ENCODE measurements at regions not wholly inside any gene's neighbourhood (a gene's known extent, or its start where the extent isn't known, plus 50 kb on each side); places are given as distances from the start of the nearest gene placed in this dataset.

DNA sequence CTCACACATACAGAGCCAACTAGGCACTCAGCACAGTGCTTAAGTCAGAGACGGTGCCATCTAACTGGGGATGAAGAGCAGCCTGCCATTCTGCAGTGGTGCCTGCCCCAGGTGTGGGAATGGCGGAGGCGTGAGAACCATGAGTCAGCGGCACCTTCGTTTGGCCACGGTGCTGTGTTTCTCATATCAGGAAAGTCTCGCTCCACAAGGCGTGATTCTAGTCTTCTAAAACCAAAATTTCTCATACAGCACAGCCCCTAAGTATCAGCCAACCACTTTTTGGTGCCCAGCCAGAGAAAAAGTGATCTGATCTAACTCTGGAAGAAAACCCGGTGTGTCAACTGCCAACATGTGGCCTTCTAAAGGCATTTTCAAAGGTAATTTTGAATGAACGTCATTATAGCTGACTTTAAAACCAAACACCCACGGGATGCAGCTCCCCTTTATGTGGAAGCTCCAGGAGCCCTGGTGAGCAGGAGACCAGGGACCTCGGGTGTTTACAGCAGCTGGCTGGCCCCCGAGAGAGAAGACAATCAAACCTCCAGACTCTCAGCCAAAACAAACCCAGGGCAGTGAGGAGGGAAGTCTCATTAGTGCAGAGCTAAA lies 54.6 kb downstream of the ABCC12 start:
- Mint-ChIP-seq H3K4me3 (ENCODE audit: unreplicated experiment) (no peak overlapping the region), H3K27ac (ENCODE audit: unreplicated experiment) (no peak overlapping the region), H3K27me3 (ENCODE audit: unreplicated experiment) (no peaks in the 10 kb centered on the region), H3K36me3 (ENCODE audit: unreplicated experiment) (no peaks in the 10 kb centered on the region), H3K9me3 (ENCODE audit: unreplicated experiment) (no peaks in the 10 kb centered on the region), H3K4me1 (ENCODE audit: unreplicated experiment) (peaks cover 31% of the 10 kb centered on the region)
- TF ChIP-seq, protein P1, sequence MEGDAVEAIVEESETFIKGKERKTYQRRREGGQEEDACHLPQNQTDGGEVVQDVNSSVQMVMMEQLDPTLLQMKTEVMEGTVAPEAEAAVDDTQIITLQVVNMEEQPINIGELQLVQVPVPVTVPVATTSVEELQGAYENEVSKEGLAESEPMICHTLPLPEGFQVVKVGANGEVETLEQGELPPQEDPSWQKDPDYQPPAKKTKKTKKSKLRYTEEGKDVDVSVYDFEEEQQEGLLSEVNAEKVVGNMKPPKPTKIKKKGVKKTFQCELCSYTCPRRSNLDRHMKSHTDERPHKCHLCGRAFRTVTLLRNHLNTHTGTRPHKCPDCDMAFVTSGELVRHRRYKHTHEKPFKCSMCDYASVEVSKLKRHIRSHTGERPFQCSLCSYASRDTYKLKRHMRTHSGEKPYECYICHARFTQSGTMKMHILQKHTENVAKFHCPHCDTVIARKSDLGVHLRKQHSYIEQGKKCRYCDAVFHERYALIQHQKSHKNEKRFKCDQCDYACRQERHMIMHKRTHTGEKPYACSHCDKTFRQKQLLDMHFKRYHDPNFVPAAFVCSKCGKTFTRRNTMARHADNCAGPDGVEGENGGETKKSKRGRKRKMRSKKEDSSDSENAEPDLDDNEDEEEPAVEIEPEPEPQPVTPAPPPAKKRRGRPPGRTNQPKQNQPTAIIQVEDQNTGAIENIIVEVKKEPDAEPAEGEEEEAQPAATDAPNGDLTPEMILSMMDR (IDR thresholded peaks at IDR 0.05), result no peak
- no peak for DNase-seq (ENCODE audit: extremely low spot score, unreplicated experiment)

DNA sequence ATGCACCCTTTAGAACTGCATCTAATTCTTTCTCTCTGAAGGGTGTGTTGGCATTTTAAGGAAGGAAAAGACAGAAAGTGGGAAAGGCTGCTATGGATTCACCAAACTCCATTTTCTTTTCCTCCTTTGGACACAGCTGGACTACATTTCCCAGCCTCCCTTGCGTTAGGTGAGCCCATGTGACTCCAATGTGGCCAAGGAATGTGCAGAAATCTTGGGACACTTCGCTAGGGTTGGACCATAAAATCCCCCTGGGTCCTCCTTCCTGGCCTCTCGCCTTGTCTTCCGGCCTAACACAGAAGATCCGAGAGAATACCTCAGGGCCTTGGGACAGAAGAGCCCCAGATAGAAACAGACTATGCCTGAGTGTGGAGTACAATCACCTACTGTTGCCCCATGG lies 56.3 kb downstream of the ABCC12 start:
- Mint-ChIP-seq H3K9me3 (ENCODE audit: unreplicated experiment) (no peaks in the 10 kb centered on the region), H3K27ac (ENCODE audit: unreplicated experiment) (no peak overlapping the region), H3K4me3 (ENCODE audit: unreplicated experiment) (no peak overlapping the region), H3K4me1 (ENCODE audit: unreplicated experiment) (peaks cover 24% of the 10 kb centered on the region), H3K36me3 (ENCODE audit: unreplicated experiment) (no peaks in the 10 kb centered on the region), H3K27me3 (ENCODE audit: unreplicated experiment) (peaks cover 3% of the 10 kb centered on the region)
- TF ChIP-seq, protein P1 (IDR thresholded peaks at IDR 0.05), result no peak
- DNase-seq (ENCODE audit: extremely low spot score, unreplicated experiment), result no peak

DNA sequence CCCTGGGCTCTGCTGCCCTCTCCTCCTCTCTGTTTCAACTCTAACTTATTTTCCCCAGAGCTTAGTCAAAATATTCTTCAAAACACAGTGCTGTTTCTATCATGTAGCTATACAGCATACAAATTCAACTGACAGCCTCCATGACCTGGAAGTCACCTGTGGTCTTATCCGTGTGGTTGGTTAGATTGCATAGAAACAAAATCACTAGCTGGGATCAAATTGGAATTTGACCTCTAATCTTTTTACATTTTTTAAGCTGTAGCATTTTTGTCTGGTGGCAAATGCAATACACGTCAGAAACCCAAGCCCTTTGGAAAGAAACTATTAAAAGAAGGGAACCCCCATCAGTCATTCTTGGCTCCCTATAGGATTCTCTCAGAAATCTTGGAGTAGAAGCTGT lies 57.3 kb downstream of the ABCC12 start:
- TF ChIP-seq, protein P1 (IDR thresholded peaks at IDR 0.05), result no peak
- Mint-ChIP-seq H3K4me1 (ENCODE audit: unreplicated experiment) (peaks cover 18% of the 10 kb centered on the region), H3K36me3 (ENCODE audit: unreplicated experiment) (no peaks in the 10 kb centered on the region), H3K27ac (ENCODE audit: unreplicated experiment) (no peak overlapping the region), H3K4me3 (ENCODE audit: unreplicated experiment) (no peak overlapping the region), H3K9me3 (ENCODE audit: unreplicated experiment) (no peaks in the 10 kb centered on the region), H3K27me3 (ENCODE audit: unreplicated experiment) (peaks cover 3% of the 10 kb centered on the region)
- no peak for DNase-seq (ENCODE audit: extremely low spot score, unreplicated experiment)

DNA sequence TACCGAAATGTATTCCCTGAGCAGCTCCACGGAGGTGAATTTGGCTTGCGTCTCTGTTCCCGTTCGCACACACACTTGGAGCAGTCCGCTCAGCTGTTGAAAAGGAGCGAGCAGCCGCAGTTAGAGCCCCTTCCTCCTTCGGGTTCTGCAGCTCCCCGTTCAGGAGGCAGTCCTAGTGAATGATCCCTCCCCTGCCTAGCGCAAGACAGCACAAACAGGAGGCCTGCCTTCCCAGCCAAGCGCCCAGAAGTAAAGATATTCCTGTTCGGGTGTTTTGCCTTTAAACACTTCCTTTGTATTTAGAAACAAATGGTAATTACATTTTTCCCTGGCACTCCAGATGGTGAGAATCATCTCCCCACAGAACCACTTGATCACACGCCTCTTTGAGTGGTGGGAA lies 64.7 kb downstream of the ABCC12 start:
- H3K9me3 Mint-ChIP-seq (ENCODE audit: unreplicated experiment), result no peaks in the 10 kb centered on the region
- H3K36me3 Mint-ChIP-seq (ENCODE audit: unreplicated experiment), result no peaks in the 10 kb centered on the region
- TF ChIP-seq, protein P1 (IDR thresholded peaks at IDR 0.05), result no peak
- H3K27me3 Mint-ChIP-seq (ENCODE audit: unreplicated experiment), result peaks cover 23% of the 10 kb centered on the region
- H3K27ac Mint-ChIP-seq (ENCODE audit: unreplicated experiment), result no peak overlapping the region
- DNase-seq (ENCODE audit: extremely low spot score, unreplicated experiment), result no peak
- H3K4me3 Mint-ChIP-seq (ENCODE audit: unreplicated experiment), result no peak overlapping the region
- H3K4me1 Mint-ChIP-seq (ENCODE audit: unreplicated experiment), result peaks cover 11% of the 10 kb centered on the region

DNA sequence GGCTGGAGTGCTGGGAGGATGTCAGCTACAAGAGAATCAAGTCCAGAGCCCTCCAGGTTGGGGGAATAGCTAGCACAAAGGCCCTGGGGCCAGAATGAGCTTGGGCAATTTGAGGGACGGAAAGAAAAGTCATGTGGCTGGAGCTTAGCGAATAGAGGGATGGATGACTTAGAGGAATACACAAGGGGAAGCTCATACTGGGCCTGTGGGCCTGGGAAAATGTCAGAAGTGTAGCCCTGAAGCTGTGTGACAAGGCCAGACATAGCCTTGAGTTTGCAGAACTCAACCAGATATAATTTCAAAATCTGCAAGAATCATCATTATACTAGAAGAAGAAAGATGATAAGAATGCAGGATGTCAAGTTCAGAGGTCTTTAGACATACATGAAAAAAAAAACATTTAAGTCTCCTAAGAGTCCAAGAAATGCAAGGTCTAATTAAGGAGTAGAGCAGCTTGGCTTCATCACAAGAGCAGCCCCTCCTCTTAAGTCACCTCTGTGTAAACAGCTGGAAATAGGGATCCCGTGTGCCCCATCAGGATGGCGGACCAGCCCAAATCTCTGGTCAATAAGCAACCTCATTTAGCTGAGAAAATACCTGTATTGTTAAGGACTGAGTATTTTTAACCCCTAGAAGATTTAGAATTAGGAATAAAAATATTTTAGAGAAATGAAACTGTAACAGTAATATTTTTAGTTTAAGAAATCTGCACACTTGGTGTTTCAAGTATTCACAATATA lies 66.6 kb downstream of the ABCC12 start:
- no peak for DNase-seq (ENCODE audit: extremely low spot score, unreplicated experiment)
- Mint-ChIP-seq H3K4me3 (ENCODE audit: unreplicated experiment) (no peak overlapping the region), H3K27ac (ENCODE audit: unreplicated experiment) (no peak overlapping the region), H3K9me3 (ENCODE audit: unreplicated experiment) (no peaks in the 10 kb centered on the region), H3K36me3 (ENCODE audit: unreplicated experiment) (no peaks in the 10 kb centered on the region), H3K27me3 (ENCODE audit: unreplicated experiment) (peaks cover 29% of the 10 kb centered on the region), H3K4me1 (ENCODE audit: unreplicated experiment) (peaks cover 11% of the 10 kb centered on the region)
- TF ChIP-seq, protein P1 (IDR thresholded peaks at IDR 0.05), result no peak
